Epithelial cell of proximal tubule (primary cell): ENCODE measurements at regions not wholly inside any gene's neighbourhood (a gene's known extent, or its start where the extent isn't known, plus 50 kb on each side); places are given as distances from the start of the nearest gene placed in this dataset.
"Not testable (repeated sequence)": the region's sequence is repeated elsewhere in the genome, so short reads cannot be mapped to it uniquely, and the experiment has no call there.

Experiments used
- DNase-seq: peaks from one replicate; pipeline ENCODE4 v3.0.0-alpha.2; 2011; ENCODE audit warnings: low read depth
- H3K4me3 ChIP-seq: 2 replicates; pipeline ENCODE4 v1.5.1; 2011; ENCODE audit warnings: low read depth, mild to moderate bottlenecking, low read length
- CTCF ChIP-seq: conservative IDR thresholded peaks from 2 replicates; pipeline ENCODE4 v1.5.1; 2012; ENCODE audit warnings: low read depth, mild to moderate bottlenecking, low read length

GRCh38 chr3:166433060-166433459, 595.8 kb upstream of the BCHE start:
- TF ChIP-seq CTCF, result no peak
- H3K4me3 ChIP-seq, result no peak overlapping the region
- no peak for DNase-seq

GRCh38 chr3:166425900-166426611, 588.8 kb upstream of the BCHE start:
- peak; percentile 30 for TF ChIP-seq CTCF
- H3K4me3 ChIP-seq, result no peak overlapping the region
- DNase-seq, result no peak

GRCh38 chr3:166425021-166425420, 587.8 kb upstream of the BCHE start:
- TF ChIP-seq CTCF, result no peak
- DNase-seq, result no peak

GRCh38 chr3:166423824-166424513, 586.7 kb upstream of the BCHE start:
- H3K4me3 ChIP-seq, result not testable (repeated sequence)

More at GRCh38 chr3:166425021-166425420, 587.8 kb upstream of the BCHE start:
- H3K4me3 ChIP-seq, result no peak overlapping the region

GRCh38 chr3:166422556-166422955, 585.3 kb upstream of the BCHE start:
- no peak overlapping the region for H3K4me3 ChIP-seq
- TF ChIP-seq CTCF, result no peak
- no peak for DNase-seq

More at GRCh38 chr3:166423824-166424513, 586.7 kb upstream of the BCHE start:
- DNase-seq, result not testable (repeated sequence)

- no peak overlapping the region for H3K4me3 ChIP-seq
- TF ChIP-seq CTCF, result no peak
- DNase-seq, result no peak
Measured at GRCh38 chr3:166420071-166420470, 582.8 kb upstream of the BCHE start.

GRCh38 chr3:166405896-166406295, 568.7 kb upstream of the BCHE start:
- no peak overlapping the region for H3K4me3 ChIP-seq
- TF ChIP-seq CTCF, result no peak
- DNase-seq, result no peak
